Effector CD4-positive, alpha-beta T cell (primary cell): ENCODE measurements at regions not wholly inside any gene's neighbourhood (a gene's known extent, or its start where the extent isn't known, plus 50 kb on each side); places are given as distances from the start of the nearest gene placed in this dataset.
"Not testable (repeated sequence)": the region's sequence is repeated elsewhere in the genome, so short reads cannot be mapped to it uniquely, and the experiment has no call there.

Experiments
- DNase-seq: peaks from one replicate; pipeline ENCODE4 v3.0.0-alpha.2; 2020

GRCh38 chr10:120205368-120206018 lies 251.5 kb upstream of the PLPP4 start:
- DNase-seq = no peak

DNA sequence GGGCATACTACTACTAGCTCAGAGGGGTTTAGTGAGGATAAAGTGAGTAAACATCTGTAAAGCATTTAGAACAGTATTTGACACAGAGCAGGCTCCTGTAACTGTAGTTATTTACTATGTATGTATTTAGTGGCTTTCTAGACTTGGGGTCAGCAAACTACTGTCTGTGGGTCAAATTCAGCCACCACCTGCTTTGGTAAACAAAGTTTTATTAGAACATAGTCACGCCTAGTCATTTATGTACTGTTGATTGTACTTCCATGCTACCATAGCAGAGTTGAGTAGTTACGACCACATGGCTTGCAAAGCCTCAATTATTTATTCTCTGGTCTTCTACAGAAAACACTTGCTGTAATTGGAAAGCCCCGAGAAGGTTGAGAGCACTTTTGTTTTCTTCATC lies 248.5 kb upstream of the PLPP4 start:
- DNase-seq = no peak

DNA sequence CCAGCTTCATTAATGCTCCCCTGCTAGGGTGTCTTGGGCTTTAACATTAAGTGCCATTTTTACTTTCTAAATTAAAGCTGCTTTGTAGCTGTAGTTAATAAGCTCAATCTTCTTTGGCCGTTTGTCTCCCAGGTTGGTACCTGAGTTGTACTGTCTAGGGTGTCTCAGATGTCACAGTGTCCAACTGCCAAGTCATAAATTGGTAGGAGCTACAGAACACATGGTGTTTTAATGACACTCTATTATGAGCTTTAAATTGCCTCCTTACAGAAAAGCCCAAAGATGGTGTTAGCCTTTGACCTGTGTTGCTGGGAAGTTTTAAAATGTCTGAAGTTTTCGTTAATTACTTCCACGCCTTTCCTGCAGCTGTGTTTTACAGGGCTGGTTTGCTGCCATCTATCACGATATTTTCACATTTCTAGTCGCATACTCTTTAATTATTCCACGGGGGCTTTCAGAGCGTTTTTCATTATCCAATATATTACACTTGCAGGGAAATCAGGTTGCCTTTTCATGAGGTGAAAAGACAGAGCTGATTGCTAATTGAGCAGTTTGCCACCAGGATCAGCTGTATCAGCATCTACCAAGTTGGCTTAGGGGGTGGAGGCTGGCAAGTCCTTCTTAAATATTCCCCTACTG lies 247.8 kb upstream of the PLPP4 start:
- DNase-seq = no peak

DNA sequence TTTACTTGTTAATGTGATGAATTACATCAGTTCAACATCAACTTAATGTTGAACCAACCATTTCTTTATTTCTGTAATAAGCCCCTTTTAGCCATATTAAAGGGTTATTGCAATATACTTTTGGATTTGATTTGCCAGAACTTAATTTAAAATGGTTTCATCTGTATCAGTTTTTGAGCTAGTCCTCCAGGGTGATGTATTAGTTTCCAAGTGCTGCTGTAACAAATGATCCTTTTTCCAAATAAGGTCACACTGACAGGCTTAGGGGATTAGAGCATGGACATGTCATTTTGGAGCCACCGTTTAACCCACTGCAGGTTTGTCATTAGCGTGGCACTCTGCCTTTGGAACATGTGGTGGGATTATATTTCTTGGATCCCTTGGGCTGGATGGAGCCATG lies 244.8 kb upstream of the PLPP4 start:
- DNase-seq = no peak

DNA sequence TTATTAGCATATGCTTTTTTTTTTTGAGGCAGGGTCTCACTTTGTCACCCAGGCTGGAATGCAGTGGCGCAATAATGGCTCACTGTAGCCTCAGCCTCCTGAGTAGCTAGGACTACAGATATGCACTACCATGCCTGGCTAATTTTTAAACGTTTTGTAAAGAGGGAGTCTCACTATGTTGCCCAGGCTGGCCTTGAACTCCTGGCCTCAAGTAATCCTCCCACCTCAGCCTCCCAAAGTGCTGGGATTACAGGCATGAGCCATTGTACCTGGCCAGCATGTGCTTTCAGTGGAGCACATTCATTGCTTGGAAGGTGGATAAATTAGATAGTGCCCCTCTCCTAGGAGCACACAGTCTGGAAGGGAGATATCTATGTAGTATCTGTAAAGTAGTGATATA lies 243.7 kb upstream of the PLPP4 start:
- DNase-seq = not testable (repeated sequence)

DNA sequence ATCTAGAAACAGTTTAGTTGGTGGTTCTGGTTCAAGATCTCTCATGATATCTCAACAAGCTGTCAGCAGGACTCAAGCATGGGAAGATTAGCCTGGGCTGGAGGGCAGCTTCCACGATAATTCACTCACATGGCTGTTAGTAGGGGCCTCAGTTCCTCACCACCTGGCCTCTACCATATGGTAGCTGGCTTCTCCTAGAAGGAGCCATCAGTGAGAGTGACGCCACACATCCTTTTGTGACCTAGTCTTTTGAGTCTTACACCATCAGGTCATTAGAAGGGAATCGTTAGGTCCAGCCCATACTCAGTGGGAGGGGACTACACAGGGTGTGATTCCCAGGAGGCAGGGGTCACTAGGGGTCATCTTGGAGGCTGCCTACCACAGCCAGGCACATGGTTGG lies 239.3 kb upstream of the PLPP4 start:
- no peak for DNase-seq

GRCh38 chr10:120221873-120222485 lies 235.0 kb upstream of the PLPP4 start:
- DNase-seq = no peak

DNA sequence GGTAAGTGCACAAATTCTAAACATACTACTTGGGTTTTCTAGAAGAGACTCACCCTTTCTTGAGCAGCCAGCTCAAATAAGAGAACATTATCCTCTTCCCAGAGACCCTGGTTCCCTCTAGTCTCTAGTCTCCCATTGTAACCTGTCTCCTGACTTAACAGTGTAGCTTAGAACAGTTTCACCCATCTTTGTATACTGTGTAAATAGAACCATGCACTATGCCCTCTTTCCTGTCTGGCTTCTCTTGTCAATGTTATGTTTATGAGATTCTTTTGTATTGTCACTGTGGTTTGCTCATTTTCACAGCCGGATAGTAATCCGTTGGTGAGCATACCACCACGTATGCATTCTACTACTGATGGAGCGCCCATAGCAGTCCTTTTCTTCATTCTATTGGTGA lies 227.4 kb upstream of the PLPP4 start:
- no peak for DNase-seq

- not testable (repeated sequence) for DNase-seq
Measured at GRCh38 chr10:120239695-120240094, 217.3 kb upstream of the PLPP4 start.

DNA sequence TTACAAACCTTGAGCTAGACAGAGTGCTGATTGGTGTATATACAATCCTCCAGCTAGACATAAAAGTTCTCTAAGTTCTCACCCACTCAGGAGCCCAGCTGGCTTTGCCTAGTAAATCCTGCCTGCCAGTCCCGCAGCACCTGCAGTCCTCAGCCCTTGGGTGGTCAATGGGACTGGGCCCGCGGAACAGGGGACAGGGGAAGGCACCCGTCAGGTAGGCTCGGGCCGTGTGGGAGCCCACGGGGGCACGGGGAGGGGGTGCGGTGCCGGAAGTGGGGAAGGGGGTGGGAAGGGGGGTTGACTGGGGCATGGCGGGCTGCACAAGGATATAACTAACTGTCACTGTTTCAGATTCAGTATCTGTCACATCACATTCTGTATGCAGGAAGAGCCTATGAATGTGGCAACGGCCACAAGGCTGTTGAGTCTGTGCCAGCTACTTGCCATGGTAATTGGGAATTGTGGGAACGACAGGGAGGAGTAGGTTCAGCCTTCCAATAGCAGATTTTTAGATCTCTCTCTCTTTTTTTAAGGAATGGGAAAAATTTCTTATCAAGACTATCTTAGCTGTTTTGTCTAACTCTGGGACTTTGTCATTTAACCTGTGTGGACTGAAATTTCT lies 205.1 kb upstream of the PLPP4 start:
- no peak for DNase-seq

GRCh38 chr10:120253131-120253530 lies 203.9 kb upstream of the PLPP4 start:
- DNase-seq = no peak

DNA sequence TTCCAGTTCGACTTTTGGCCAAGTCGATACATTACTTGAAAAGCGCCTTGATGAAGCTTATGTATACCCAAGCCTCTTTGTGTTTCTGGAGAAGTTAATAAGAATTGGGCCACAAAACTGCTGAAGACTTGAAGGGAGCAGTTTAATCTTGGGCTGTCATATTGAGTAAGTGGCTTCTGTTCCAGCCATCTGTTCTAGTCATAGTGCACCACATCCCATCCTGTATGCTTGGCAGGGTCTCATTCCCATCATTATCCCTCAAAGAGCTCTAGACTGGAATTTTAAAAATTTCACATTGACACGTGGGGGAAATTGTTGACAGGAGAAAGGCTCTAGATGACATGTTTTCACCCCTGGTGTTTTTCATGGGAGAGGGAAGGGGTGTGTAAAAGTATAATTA lies 196.6 kb upstream of the PLPP4 start:
- no peak for DNase-seq

DNA sequence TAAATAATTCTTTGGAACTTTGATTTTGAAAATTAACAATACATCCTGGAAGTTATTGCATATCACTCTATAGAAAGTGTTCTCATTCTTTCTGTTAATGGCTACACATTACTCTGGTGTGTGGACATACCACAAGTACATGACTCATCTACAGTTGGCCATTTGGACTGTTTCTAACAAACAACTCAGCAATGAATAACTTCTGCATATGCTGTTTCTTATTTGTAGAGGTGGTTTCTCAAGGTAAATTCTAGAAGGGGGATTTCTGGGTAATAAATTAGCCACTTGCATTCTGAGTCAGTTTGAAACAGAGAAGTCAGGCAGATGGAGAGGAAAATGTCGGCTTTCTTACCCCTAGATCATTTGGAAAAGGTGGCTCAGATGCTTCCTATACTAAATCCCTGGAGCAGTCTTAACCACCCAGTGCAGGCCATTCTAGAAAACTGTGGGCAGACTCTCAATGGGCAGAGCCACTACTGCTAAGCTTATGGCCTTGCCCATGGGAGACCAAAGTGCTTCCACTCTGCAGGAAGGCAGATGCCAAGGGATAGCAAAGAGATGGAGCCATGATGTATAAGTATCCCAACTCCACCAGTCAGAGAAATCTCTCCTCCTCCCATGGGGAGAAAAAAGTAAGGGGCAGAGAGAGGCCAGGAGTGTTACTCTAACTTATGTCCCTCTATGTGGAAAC lies 194.0 kb upstream of the PLPP4 start:
- no peak for DNase-seq

- DNase-seq = no peak
Measured at GRCh38 chr10:120266022-120266421, 191.0 kb upstream of the PLPP4 start.

DNA sequence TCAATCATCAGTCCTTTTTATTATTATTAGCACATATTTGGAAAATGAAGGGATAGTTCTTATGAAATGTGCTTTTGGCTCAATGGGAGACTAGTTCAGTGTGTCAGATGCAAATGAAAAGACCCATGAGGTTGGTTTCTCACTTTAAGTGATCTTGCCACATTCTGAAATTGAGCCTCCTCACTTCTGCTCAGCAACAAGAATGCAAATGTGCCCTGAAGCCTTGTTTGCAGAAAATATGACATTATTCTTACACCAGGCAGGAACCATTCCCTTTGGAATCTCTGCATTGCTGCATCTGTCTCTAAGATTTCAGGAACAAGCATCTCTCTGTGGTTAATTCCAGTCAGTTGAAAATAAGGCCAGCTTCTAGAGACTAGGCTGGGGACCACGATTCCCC lies 186.1 kb upstream of the PLPP4 start:
- no peak for DNase-seq

DNA sequence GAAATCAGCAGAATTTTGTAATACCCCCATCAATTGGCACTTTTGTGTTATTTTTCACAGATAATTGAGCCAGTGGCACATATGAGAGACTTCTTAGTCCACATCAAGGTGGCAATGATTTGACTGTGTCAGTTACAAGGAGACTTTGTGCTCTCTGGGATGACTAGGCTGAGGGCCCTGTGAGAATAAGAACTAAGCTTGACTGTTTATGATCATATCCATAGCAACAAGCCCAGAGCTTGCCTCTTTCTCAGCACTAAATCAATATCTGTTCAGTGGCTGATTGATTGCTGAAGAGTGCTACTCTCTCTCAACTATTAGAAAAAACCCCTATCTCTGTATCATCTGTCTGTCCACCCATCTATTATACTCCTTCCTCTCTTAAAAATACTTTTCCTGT lies 185.3 kb upstream of the PLPP4 start:
- no peak for DNase-seq

DNA sequence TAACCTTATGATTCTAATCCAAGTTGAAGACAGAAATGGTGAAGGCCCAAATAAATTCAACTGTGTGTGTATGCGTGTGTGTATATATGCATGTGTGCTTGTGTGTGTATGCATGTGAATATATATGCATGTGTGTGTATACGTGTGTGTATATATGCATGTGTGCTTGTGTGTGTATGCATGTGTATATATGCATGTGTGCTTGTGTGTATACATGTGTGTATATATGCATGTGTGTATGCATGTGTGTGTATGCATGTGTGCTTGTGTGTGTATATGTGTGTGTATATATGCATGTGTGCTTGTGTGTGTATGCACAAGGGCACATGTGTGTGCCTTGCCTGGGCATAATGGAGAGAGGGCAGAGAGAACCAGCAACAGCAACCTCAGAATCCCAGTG lies 184.7 kb upstream of the PLPP4 start:
- no peak for DNase-seq

- no peak for DNase-seq
Measured at GRCh38 chr10:120278069-120278468, 179.0 kb upstream of the PLPP4 start.

GRCh38 chr10:120279196-120279595 lies 177.8 kb upstream of the PLPP4 start:
- DNase-seq = no peak

GRCh38 chr10:120282421-120282820 lies 174.6 kb upstream of the PLPP4 start:
- DNase-seq = no peak

DNA sequence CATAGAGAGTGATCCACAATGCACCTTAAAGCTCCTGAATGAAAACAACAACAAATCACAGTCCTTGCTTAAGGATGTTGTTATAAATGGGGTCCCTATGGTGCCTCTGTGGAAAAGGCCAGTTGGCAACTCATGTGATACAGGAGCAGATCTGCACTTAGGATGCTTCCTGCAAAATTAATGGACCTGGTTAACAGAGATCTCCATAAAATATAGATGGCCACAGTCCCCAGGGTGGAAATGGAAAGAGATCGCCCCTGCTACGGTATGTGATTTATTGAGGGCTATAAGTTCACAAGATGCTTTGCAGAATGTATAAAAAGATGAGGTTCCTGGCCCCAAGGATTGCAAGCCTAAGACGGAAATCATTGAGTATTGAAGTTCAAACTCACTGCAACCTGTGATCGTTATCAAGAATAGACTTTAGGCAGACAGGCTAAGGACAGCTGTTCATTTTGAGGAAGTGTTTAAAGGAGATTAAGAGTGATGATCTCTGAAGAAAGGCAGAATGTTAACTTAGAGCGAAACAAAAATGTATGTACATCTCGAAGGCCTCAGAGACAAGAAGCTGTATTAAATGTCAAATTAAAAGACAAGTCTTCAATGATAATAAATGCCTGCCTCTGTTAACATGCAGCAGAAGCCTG lies 174.1 kb upstream of the PLPP4 start:
- DNase-seq = no peak

- no peak for DNase-seq
Measured at GRCh38 chr10:120285408-120285807, 171.6 kb upstream of the PLPP4 start.

DNA sequence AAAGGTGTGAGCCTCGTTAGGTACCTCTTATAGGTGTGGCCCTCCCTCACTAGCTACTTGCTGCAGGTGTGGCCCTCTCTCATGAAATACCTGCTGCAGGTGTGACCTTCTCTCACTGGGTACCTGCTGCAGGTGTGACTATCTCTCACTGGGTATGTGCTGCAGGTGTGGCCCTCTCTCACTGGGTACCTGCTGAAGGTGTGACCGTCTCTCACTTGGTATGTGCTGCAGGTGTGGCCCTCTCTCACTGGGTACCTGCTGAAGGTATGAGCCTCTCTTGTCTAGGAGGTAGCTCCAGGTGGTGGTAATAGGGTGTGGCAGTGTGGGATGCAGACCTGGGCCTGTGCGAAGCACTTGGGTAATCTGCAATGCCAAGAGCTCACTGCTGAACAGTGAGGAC lies 170.7 kb upstream of the PLPP4 start:
- DNase-seq = no peak
